ENCODE measurements at regions not wholly inside any gene's neighbourhood (a gene's known extent, or its start where the extent isn't known, plus 50 kb on each side); places are given as distances from the start of the nearest gene placed in this dataset.

DNA sequence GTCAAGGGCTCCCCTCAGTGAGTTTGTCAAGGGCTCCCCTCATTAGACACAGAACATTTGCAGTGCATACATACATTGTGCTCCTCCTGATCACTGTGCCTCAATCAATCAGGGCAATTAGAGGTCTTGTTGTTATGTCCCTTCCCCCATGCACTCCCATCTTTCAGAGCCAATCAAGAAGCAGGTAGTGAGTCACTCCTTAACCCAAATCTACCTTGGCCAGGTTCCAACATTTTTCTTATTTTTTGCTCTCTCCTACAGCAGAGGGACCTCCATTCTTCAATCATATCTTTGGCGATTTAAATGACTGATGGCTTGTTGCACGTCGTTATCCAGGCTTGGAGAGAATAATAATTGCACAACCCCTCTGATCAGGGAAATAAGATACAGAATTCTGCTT is 409.9 kb upstream of the SPTLC3 start:
- no peak for ATAC-seq
- TF ChIP-seq ZNF70 (CRISPR knock-in tag; IDR thresholded peaks at IDR 0.05) (no peak), CREB5 (CRISPR knock-in tag; IDR thresholded peaks at IDR 0.05; ENCODE audit: low read depth) (no peak), TCF4 (CRISPR knock-in tag; IDR thresholded peaks at IDR 0.05; ENCODE audit: borderline replicate concordance) (no peak), PPARA (CRISPR knock-in tag; IDR thresholded peaks at IDR 0.05; ENCODE audit: borderline replicate concordance) (no peak), ZNF565 (CRISPR knock-in tag; conservative IDR thresholded peaks at IDR 0.05; ENCODE audit: low read depth) (no peak), ESRRG (CRISPR knock-in tag; IDR thresholded peaks at IDR 0.05) (no peak), ZC3H10 (CRISPR knock-in tag; IDR thresholded peaks at IDR 0.05) (no peak), SNAI2 (CRISPR knock-in tag; IDR thresholded peaks at IDR 0.05) (no peak), CSDC2 (CRISPR knock-in tag; IDR thresholded peaks at IDR 0.05) (no peak), ARNTL (CRISPR knock-in tag; IDR thresholded peaks at IDR 0.05; ENCODE audit: borderline replicate concordance, low read depth) (no peak), BACH2 (CRISPR knock-in tag; IDR thresholded peaks at IDR 0.05; ENCODE audit: borderline replicate concordance) (no peak)
- TF ChIP-seq, protein P1, sequence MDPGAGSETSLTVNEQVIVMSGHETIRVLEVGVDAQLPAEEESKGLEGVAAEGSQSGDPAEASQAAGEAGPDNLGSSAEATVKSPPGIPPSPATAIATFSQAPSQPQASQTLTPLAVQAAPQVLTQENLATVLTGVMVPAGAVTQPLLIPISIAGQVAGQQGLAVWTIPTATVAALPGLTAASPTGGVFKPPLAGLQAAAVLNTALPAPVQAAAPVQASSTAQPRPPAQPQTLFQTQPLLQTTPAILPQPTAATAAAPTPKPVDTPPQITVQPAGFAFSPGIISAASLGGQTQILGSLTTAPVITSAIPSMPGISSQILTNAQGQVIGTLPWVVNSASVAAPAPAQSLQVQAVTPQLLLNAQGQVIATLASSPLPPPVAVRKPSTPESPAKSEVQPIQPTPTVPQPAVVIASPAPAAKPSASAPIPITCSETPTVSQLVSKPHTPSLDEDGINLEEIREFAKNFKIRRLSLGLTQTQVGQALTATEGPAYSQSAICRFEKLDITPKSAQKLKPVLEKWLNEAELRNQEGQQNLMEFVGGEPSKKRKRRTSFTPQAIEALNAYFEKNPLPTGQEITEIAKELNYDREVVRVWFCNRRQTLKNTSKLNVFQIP (CRISPR knock-in tag; IDR thresholded peaks at IDR 0.05; ENCODE audit: borderline replicate concordance, low read depth): no peak

DNA sequence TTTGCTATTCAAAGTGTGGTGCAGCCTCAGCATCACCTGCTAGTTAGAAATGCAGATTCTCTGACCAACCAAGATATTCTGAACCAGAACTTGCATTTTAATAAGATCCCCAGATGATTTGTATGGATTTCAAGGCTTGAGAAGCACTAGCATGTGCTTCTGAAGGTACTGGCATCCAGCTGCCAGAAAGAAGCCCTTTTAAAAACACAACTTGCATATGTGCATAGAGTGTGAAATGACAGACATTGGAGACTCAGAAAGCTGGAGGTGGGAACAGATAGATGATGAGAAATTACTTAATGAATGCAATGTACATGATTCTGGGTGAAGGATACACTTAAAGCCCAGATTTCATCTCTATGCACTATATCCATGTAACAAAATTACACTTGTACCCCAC is 409.3 kb upstream of the SPTLC3 start:
- no peak for ATAC-seq
- TF ChIP-seq OSR1 (CRISPR knock-in tag; IDR thresholded peaks at IDR 0.05) (no peak), ZFP30 (CRISPR knock-in tag; IDR thresholded peaks at IDR 0.05) (no peak), GLIS3 (CRISPR knock-in tag; IDR thresholded peaks at IDR 0.05) (no peak), CSRNP3 (CRISPR knock-in tag; IDR thresholded peaks at IDR 0.05) (no peak), TCF4 (CRISPR knock-in tag; IDR thresholded peaks at IDR 0.05; ENCODE audit: borderline replicate concordance) (no peak), BACH2 (CRISPR knock-in tag; IDR thresholded peaks at IDR 0.05; ENCODE audit: borderline replicate concordance) (no peak), PPARA (CRISPR knock-in tag; IDR thresholded peaks at IDR 0.05; ENCODE audit: borderline replicate concordance) (no peak), ZNF565 (CRISPR knock-in tag; conservative IDR thresholded peaks at IDR 0.05; ENCODE audit: low read depth) (no peak)
- TF ChIP-seq, protein P2, sequence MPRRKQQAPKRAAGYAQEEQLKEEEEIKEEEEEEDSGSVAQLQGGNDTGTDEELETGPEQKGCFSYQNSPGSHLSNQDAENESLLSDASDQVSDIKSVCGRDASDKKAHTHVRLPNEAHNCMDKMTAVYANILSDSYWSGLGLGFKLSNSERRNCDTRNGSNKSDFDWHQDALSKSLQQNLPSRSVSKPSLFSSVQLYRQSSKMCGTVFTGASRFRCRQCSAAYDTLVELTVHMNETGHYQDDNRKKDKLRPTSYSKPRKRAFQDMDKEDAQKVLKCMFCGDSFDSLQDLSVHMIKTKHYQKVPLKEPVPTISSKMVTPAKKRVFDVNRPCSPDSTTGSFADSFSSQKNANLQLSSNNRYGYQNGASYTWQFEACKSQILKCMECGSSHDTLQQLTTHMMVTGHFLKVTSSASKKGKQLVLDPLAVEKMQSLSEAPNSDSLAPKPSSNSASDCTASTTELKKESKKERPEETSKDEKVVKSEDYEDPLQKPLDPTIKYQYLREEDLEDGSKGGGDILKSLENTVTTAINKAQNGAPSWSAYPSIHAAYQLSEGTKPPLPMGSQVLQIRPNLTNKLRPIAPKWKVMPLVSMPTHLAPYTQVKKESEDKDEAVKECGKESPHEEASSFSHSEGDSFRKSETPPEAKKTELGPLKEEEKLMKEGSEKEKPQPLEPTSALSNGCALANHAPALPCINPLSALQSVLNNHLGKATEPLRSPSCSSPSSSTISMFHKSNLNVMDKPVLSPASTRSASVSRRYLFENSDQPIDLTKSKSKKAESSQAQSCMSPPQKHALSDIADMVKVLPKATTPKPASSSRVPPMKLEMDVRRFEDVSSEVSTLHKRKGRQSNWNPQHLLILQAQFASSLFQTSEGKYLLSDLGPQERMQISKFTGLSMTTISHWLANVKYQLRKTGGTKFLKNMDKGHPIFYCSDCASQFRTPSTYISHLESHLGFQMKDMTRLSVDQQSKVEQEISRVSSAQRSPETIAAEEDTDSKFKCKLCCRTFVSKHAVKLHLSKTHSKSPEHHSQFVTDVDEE (CRISPR knock-in tag; IDR thresholded peaks at IDR 0.05): no peak

DNA sequence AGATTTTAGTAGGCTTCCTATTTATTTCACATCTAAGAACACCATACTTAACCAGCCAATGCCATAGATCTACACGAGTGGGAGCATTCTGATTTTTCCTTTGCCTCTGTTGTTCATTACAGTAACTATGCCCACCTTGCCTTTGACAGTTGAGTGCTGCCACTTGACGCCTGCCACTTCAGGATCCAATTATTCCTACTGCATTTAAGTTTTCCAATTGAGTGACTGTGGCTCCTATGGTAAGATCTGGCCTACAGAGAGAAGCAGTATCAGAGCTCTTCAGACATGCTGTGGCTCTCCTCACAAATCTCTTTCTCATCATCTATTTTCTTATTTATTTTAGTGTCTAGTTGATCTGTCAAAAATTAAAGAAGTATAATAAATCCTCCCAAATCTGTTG is 403.0 kb upstream of the SPTLC3 start:
- ATAC-seq: no peak
- TF ChIP-seq OSR1 (CRISPR knock-in tag; IDR thresholded peaks at IDR 0.05) (no peak), ESRRG (CRISPR knock-in tag; IDR thresholded peaks at IDR 0.05) (no peak), CSDC2 (CRISPR knock-in tag; IDR thresholded peaks at IDR 0.05) (no peak)

GRCh38 chr20:12610871-12611270 is 397.9 kb upstream of the SPTLC3 start:
- no peak for ATAC-seq

GRCh38 chr20:12614764-12615163 is 394.0 kb upstream of the SPTLC3 start:
- no peak for ATAC-seq
- TF ChIP-seq, protein P2 (CRISPR knock-in tag; IDR thresholded peaks at IDR 0.05): no peak
- no peak for TF ChIP-seq BACH2 (CRISPR knock-in tag; IDR thresholded peaks at IDR 0.05; ENCODE audit: borderline replicate concordance)
- no peak for TF ChIP-seq ESRRG (CRISPR knock-in tag; IDR thresholded peaks at IDR 0.05)
- TF ChIP-seq ZNF8 (CRISPR knock-in tag; IDR thresholded peaks at IDR 0.05): no peak
- TF ChIP-seq TCF4 (CRISPR knock-in tag; IDR thresholded peaks at IDR 0.05; ENCODE audit: borderline replicate concordance): no peak
- no peak for TF ChIP-seq CREB5 (CRISPR knock-in tag; IDR thresholded peaks at IDR 0.05; ENCODE audit: low read depth)
- no peak for TF ChIP-seq GLIS3 (CRISPR knock-in tag; IDR thresholded peaks at IDR 0.05)
- no peak for TF ChIP-seq CSRNP3 (CRISPR knock-in tag; IDR thresholded peaks at IDR 0.05)
- TF ChIP-seq ZNF565 (CRISPR knock-in tag; conservative IDR thresholded peaks at IDR 0.05; ENCODE audit: low read depth): no peak
- no peak for TF ChIP-seq ZFP30 (CRISPR knock-in tag; IDR thresholded peaks at IDR 0.05)

More at GRCh38 chr20:12610871-12611270, 397.9 kb upstream of the SPTLC3 start:
- TF ChIP-seq TCF4 (CRISPR knock-in tag; IDR thresholded peaks at IDR 0.05; ENCODE audit: borderline replicate concordance) (no peak), ZNF565 (CRISPR knock-in tag; conservative IDR thresholded peaks at IDR 0.05; ENCODE audit: low read depth) (no peak), ESRRG (CRISPR knock-in tag; IDR thresholded peaks at IDR 0.05) (no peak), ISL1 (CRISPR knock-in tag; IDR thresholded peaks at IDR 0.05) (no peak), ARNTL (CRISPR knock-in tag; IDR thresholded peaks at IDR 0.05; ENCODE audit: borderline replicate concordance, low read depth) (no peak), GLIS3 (CRISPR knock-in tag; IDR thresholded peaks at IDR 0.05) (no peak), ZFP3 (CRISPR knock-in tag; IDR thresholded peaks at IDR 0.05) (no peak), ZFP30 (CRISPR knock-in tag; IDR thresholded peaks at IDR 0.05) (no peak)
